Right renal cortex interstitium (tissue), 3 donors: ENCODE measurements at regions not wholly inside any gene's neighbourhood (a gene's known extent, or its start where the extent isn't known, plus 50 kb on each side); places are given as distances from the start of the nearest gene placed in this dataset.

Experiments used
- DNase-seq, 3 donors: peaks; one replicate each; pipeline ENCODE4 v3.0.0-alpha.2; 2013; ENCODE audit warnings: low read depth in 3 of 3, low spot score in 2 of 3

- DNase-seq = no peak
Measured at GRCh38 chr2:150732491-150732890, 245.0 kb upstream of the RND3 start.

DNA sequence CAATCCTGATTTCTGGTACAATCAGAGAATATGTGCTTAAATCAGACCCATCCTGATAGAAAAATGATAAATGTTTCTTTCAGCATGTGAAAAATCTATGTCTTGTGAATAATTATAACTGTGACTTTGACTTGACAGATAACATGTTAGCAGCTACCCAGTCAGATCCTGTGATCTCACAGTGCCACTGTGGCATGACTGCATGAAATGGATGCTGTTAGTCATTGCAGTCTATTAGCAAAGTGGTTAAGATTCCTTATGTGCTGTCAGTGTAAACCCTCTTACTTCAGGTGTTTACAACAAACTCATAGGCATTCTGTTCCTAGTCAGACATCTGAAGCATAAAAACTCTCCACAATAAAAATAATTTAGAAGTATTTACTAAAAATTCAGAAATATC is 244.6 kb upstream of the RND3 start:
- DNase-seq = no peak

- DNase-seq = no peak
Measured at GRCh38 chr2:150729495-150729955, 242.1 kb upstream of the RND3 start.

GRCh38 chr2:150718280-150718679 is 230.8 kb upstream of the RND3 start:
- DNase-seq = no peak

GRCh38 chr2:150716186-150716585 is 228.7 kb upstream of the RND3 start:
- no peak for DNase-seq

GRCh38 chr2:150715501-150715900 is 228.0 kb upstream of the RND3 start:
- DNase-seq = no peak

GRCh38 chr2:150710916-150711315 is 223.4 kb upstream of the RND3 start:
- DNase-seq = no peak

GRCh38 chr2:150710041-150710440 is 222.6 kb upstream of the RND3 start:
- no peak for DNase-seq

DNA sequence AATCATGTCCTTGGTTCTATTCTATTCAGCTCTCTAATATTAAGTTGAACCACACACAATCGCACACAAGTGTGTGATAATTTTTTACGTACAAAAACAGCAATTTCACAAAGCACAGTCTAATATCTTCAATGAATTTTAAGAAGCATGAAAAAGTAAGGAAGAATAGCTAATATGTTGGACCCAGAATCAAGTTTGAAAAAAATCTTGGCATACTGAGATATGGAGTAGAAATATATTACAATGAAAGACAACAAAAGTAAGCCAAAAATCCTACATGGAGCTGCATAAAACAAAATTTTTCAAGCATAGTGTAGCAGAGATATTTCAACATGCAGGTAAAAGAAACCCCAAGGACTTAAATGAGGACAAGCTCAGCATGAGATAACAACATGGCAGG is 219.1 kb upstream of the RND3 start:
- no peak for DNase-seq

- DNase-seq = no peak
Measured at GRCh38 chr2:150705767-150706166, 218.3 kb upstream of the RND3 start.

- DNase-seq = no peak
Measured at GRCh38 chr2:150705357-150705756, 217.9 kb upstream of the RND3 start.

- no peak for DNase-seq
Measured at GRCh38 chr2:150702791-150703190, 215.3 kb upstream of the RND3 start.

DNA sequence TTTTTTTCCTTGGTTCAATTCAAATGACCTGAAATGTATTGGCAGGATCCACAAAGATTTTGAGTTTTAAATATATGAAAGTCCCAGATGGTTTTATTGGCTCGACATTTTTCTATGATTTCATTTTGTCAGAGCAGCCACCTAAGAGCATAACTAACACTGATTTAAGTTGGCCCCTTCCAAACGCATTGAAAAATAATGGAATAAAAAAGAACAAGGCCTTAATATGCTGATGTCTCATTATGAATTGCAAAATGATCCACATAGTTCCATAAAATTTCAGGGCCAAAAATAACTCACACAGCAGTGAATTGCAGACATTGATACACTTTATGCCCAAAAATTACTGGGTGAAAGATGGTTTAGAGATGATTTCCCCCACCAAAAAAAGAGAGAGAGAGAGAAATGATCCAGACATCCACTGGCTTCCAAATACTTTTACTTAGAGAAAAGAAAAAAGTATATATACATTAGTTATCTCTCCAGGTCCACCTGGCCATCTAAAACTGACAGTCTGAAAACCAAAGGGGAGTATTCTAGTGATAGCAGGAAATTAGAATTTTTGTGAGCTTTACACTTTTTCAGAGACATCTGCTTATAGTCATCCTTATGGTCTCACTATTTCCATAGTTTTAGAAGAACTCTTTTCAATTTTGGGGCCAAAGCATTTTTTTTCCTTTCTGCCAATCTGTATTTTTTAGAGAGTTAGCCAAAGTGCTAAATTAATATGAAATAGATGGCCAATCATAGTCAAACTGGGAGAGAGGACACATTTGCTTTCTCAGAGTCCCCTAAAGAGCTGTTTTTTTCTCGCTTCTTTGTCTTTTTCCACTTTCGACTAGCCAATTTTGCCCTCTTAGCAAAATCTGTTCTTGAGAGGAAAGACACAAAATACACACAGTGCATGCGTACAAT is 213.5 kb upstream of the RND3 start:
- no peak for DNase-seq

- DNase-seq = no peak
Measured at GRCh38 chr2:150699218-150699617, 211.8 kb upstream of the RND3 start.

DNA sequence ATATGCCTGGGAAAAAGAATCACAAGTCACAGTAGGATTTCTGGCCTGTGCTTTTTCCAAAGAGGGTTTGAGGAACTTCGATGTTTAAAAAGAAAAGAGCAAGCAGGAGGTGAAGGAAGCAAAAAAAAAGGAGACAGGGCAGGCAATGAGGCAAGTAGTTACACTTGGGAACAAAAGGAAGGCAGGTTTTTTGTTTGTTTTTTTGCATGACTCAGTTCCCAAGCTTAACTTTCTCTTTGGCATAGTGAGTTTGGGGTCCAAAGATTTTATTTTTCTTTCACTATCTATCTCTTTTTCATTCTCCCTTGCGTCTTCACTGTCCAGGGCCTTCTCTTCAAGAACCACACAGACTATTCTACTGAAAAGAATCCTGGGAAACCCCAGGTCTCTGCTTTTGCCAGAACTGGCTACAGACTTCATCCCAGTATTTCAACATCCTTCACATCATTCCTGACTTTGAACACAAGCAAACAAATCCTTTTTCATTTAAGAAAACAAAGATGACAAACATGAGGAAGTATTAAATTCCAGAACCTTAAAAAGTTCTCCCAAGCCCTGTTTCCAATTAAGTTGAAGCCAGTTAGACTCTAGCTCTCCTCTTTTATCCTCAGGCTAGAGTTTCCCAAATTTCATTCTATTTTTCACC is 210.7 kb upstream of the RND3 start:
- DNase-seq = no peak

DNA sequence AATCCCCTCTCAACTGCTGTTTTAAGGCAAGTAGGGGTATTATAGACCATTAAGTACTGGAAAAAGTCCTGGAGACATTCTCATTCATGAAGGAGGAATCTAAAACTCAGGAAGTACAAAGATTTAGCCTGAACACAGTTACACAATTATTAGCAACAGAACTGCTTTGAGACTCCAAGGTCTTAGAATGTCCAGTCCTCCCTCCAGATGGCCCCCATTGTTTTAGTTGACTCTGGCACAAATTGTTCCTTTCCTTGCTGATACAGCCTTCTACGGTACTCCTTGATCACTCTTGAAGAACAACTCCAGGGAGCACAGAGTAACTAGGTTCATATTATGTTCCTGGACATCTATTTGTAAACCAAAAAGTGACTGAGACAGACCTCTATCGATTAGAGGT is 210.1 kb upstream of the RND3 start:
- no peak for DNase-seq

GRCh38 chr2:150695451-150696135 is 208.1 kb upstream of the RND3 start:
- no peak for DNase-seq

DNA sequence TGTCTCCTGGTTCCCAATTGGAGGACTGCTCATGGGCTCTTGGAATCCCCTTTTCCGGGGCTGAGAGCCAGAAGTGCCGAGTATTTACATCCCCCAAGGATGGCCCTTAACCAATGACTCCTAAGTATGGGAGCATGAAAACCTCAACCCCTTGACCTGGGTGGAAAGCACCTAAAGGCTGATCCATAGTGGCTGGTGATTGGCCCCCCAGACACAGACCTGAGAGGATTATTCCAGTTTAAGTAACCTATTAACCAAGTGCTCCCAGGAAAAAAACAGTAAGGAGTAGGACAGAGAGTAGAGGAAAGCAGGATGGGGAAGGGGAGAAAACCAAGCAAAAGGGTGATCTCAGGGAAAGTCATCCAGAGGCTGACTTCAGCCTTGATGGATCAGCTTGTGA is 206.1 kb upstream of the RND3 start:
- no peak for DNase-seq

- DNase-seq = no peak
Measured at GRCh38 chr2:150690870-150691269, 203.4 kb upstream of the RND3 start.

- DNase-seq = no peak
Measured at GRCh38 chr2:150690261-150690660, 202.8 kb upstream of the RND3 start.

DNA sequence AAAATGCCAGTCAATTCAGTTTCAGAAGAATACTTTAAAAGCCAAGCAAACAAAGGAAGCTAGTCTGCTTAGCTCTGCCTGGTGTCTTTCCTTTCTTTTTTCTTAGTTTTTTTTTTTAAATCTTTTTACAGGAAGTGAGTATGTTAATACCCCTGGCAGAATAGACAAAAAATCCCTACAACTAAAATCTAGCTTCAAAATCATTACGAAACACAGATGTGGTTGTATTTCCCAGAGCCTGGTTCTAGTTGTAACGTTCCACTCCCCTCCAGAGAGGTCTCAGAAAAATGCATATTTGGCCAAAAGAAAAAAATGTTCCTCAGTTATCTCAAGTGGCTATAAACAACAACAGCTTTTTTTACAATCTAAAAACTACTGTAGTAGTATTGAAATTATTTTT is 202.1 kb upstream of the RND3 start:
- no peak for DNase-seq

- no peak for DNase-seq
Measured at GRCh38 chr2:150688016-150688415, 200.5 kb upstream of the RND3 start.
